A549 (cell line): ENCODE measurements at regions not wholly inside any gene's neighbourhood (a gene's known extent, or its start where the extent isn't known, plus 50 kb on each side); places are given as distances from the start of the nearest gene placed in this dataset.

Experiments used
- BHLHE40 ChIP-seq: IDR thresholded peaks from 2 replicates; pipeline ENCODE4 v1.6.1; 2012; ENCODE audit warnings: low read depth, low read length, inconsistent platforms
- MAFK ChIP-seq: fragments of 450-650 bp; IDR thresholded peaks from 2 replicates; pipeline ENCODE4 v1.6.1; 2014; ENCODE audit not compliant: partially characterized antibody
- MAX ChIP-seq: IDR thresholded peaks from 2 replicates; pipeline ENCODE4 v1.6.1; 2012
- POLR2A ChIP-seq: IDR thresholded peaks from 2 replicates; pipeline ENCODE4 v1.6.1; 2012; ENCODE audit warnings: mild to moderate bottlenecking, low read length
- RCOR1 ChIP-seq: fragments of 150-350 bp; IDR thresholded peaks from 2 replicates; pipeline ENCODE4 v1.6.1; 2014; ENCODE audit warnings: antibody characterized with exemption, low read length, low read depth
- REST ChIP-seq: fragments of 200-600 bp; sonication (generic); IDR thresholded peaks from 2 replicates; pipeline ENCODE4 v1.6.1; 2016; ENCODE audit warnings: antibody characterized with exemption, mild to moderate bottlenecking, moderate library complexity
- SMC3 ChIP-seq: fragments of >200 bp; sonication (Bioruptor Twin); formaldehyde crosslinking; IDR thresholded peaks from 3 replicates; pipeline ENCODE4 v1.6.1; 2018; ENCODE audit warnings: inconsistent platforms
- TP53 ChIP-seq: fragments of 250-450 bp; sonication (Bioruptor Pico); IDR thresholded peaks from 2 replicates; pipeline ENCODE4 v1.5.0; 2021; ENCODE audit warnings: mild to moderate bottlenecking, moderate library complexity
- TF ChIP-seq, protein P1 (sequence below): fragments of >200 bp; sonication (Bioruptor Twin); formaldehyde crosslinking; IDR thresholded peaks from 3 replicates; pipeline ENCODE4 v1.5.1; 2016

- TF ChIP-seq, protein P1, sequence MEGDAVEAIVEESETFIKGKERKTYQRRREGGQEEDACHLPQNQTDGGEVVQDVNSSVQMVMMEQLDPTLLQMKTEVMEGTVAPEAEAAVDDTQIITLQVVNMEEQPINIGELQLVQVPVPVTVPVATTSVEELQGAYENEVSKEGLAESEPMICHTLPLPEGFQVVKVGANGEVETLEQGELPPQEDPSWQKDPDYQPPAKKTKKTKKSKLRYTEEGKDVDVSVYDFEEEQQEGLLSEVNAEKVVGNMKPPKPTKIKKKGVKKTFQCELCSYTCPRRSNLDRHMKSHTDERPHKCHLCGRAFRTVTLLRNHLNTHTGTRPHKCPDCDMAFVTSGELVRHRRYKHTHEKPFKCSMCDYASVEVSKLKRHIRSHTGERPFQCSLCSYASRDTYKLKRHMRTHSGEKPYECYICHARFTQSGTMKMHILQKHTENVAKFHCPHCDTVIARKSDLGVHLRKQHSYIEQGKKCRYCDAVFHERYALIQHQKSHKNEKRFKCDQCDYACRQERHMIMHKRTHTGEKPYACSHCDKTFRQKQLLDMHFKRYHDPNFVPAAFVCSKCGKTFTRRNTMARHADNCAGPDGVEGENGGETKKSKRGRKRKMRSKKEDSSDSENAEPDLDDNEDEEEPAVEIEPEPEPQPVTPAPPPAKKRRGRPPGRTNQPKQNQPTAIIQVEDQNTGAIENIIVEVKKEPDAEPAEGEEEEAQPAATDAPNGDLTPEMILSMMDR, result no peak
- TF ChIP-seq POLR2A (no peak), REST (no peak), MAX (no peak), TP53 (CRISPR knock-in tag) (no peak), BHLHE40 (no peak), RCOR1 (no peak), SMC3 (no peak), MAFK (no peak)
These were observed 83.9 kb downstream of the ALG10 start for GRCh38 chr12:34106172-34106571.
